ENCODE measurements at regions not wholly inside any gene's neighbourhood (a gene's known extent, or its start where the extent isn't known, plus 50 kb on each side); places are given as distances from the start of the nearest gene placed in this dataset.

DNA sequence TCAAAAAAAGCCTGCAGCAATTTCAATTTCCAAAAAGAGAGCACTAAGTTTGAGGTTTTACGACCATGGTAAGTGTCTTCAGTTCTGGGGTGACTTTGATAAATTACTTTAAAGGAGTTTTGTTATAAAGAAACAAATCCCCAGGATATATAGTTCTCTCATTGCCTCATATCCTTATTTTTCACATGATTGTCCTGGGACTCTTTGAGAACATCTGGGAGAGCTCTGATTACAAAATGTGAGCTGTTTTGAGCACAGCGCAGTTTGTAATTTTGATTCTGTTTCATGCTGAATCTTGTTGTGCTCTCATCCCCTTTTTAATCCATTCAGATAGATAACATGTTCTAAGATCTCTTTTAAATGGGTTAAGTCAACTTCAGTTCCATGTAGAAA lies 67.7 kb upstream of the DCN start:
- Histone ChIP-seq H3K4me3 (ENCODE audit: low read depth in 1 of 3, low read length in 3 of 3) (no peak overlapping the region), H3K4me1 (ENCODE audit: control insufficient read depth in 4 of 4, insufficient read depth in 4 of 4, low read length in 3 of 4) (no peaks in the 10 kb centered on the region), H3K9ac (ENCODE audit: low read depth in 1 of 2, low read length in 2 of 2) (no peak overlapping the region), H3K27me3 (ENCODE audit: control insufficient read depth in 4 of 4, insufficient read depth in 4 of 4, low read length in 3 of 4) (no peaks in the 10 kb centered on the region), H3K27ac (ENCODE audit: low read depth in 1 of 2, low read length in 2 of 2) (no peak overlapping the region), H3K9me3 (ENCODE audit: control insufficient read depth in 4 of 4, low read length in 3 of 4) (no peaks in the 10 kb centered on the region), H3K36me3 (ENCODE audit: control insufficient read depth in 4 of 4, insufficient read depth in 3 of 4, low read depth in 1 of 4, low read length in 3 of 4) (no peaks in the 10 kb centered on the region)
- DNase-seq (ENCODE audit: low spot score), result no peak
- no peak for TF ChIP-seq RXRA (IDR thresholded peaks at IDR 0.05)
- TF ChIP-seq EGR1 (IDR thresholded peaks at IDR 0.05; ENCODE audit: low read depth in 2 of 2), result no peak
- TF ChIP-seq, protein P1, sequence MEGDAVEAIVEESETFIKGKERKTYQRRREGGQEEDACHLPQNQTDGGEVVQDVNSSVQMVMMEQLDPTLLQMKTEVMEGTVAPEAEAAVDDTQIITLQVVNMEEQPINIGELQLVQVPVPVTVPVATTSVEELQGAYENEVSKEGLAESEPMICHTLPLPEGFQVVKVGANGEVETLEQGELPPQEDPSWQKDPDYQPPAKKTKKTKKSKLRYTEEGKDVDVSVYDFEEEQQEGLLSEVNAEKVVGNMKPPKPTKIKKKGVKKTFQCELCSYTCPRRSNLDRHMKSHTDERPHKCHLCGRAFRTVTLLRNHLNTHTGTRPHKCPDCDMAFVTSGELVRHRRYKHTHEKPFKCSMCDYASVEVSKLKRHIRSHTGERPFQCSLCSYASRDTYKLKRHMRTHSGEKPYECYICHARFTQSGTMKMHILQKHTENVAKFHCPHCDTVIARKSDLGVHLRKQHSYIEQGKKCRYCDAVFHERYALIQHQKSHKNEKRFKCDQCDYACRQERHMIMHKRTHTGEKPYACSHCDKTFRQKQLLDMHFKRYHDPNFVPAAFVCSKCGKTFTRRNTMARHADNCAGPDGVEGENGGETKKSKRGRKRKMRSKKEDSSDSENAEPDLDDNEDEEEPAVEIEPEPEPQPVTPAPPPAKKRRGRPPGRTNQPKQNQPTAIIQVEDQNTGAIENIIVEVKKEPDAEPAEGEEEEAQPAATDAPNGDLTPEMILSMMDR (IDR thresholded peaks at IDR 0.05; ENCODE audit: low read depth, low read length, missing input control), result no peak
- TF ChIP-seq SP1 (IDR thresholded peaks at IDR 0.05), result no peak
- no peak for TF ChIP-seq FOXA2 (IDR thresholded peaks at IDR 0.05)
- TF ChIP-seq NR2F2 (IDR thresholded peaks at IDR 0.05), result no peak
- 72% methylated on average over 2 of the region's 2 CpGs for WGBS

DNA sequence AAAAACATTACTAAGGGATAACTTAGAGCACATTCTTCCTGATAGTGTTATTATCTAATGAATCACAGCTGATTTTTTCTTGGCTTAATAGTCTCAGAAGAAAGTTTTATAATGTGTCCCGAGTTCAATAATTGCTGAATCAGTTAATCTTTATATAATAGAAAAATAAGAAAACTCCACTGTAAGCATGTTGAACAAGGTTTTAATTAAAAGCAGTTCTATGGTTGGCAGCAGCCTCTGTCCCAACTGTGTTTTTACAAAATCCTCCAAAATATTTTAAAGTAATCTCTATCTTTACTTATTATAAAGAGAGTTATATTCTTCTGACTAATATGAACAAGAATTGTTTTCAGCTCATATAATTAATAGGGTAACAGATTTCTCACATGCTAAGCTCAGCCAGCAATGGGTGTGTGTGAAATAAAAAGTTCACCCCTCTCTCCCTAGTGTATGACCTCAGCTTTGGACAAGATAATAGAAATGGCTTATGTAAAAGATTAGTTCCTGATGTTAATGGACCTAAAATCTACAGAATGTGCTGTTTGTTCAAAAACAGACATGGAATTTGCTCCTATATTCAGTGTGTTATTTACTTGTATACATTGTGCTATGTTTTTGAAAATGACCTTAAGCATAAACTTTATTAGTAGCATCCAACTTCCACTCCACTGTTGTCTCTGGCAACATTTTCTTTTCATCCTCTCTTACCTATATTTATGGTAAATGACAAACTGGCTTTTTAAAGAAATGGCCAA lies 67.1 kb upstream of the DCN start:
- H3K9me3 ChIP-seq (ENCODE audit: control insufficient read depth in 4 of 4, low read length in 3 of 4), result no peaks in the 10 kb centered on the region
- no peak overlapping the region for H3K4me3 ChIP-seq (ENCODE audit: low read depth in 1 of 3, low read length in 3 of 3)
- no peaks in the 10 kb centered on the region for H3K4me1 ChIP-seq (ENCODE audit: control insufficient read depth in 4 of 4, insufficient read depth in 4 of 4, low read length in 3 of 4)
- TF ChIP-seq GABPA (IDR thresholded peaks at IDR 0.05 in 1 of 2, conservative IDR thresholded peaks at IDR 0.05 in 1 of 2) (no peak), JUND (IDR thresholded peaks at IDR 0.05) (no peak), SP1 (IDR thresholded peaks at IDR 0.05) (no peak), TAF1 (conservative IDR thresholded peaks at IDR 0.05) (no peak), YY1 (IDR thresholded peaks at IDR 0.05) (no peak), EGR1 (IDR thresholded peaks at IDR 0.05; ENCODE audit: low read depth in 2 of 2) (no peak), FOXA1 (IDR thresholded peaks at IDR 0.05) (no peak), FOXA2 (IDR thresholded peaks at IDR 0.05) (no peak), HNF4G (IDR thresholded peaks at IDR 0.05) (no peak), NR2F2 (IDR thresholded peaks at IDR 0.05) (no peak)
- TF ChIP-seq, protein P2, sequence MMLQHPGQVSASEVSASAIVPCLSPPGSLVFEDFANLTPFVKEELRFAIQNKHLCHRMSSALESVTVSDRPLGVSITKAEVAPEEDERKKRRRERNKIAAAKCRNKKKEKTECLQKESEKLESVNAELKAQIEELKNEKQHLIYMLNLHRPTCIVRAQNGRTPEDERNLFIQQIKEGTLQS (IDR thresholded peaks at IDR 0.05), result no peak
- H3K27me3 ChIP-seq (ENCODE audit: control insufficient read depth in 4 of 4, insufficient read depth in 4 of 4, low read length in 3 of 4), result no peaks in the 10 kb centered on the region
- no peak overlapping the region for H3K27ac ChIP-seq (ENCODE audit: low read depth in 1 of 2, low read length in 2 of 2)
- no peak overlapping the region for H3K9ac ChIP-seq (ENCODE audit: low read depth in 1 of 2, low read length in 2 of 2)
- WGBS, result 38% methylated on average over 1 of the region's 1 CpG
- H3K36me3 ChIP-seq (ENCODE audit: control insufficient read depth in 4 of 4, insufficient read depth in 3 of 4, low read depth in 1 of 4, low read length in 3 of 4), result no peaks in the 10 kb centered on the region
- DNase-seq (ENCODE audit: low spot score), result no peak

DNA sequence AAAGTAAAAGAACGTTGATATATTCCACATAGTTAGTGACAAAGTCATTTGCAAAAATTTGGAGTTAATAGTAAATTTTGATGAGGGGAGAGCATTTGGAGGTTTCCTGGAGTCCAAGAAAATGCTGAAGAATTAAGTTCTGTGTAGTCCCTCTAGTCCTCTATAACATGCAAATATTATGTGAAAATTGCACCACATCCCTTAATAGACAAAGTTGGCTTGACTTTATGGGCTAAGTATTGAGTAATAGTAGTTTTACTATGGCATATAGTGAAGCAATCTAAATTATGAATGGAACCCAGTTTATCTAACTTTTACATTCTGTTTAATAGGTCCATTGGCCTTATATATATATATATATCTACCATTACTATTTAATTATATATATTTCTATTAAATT lies 66.4 kb upstream of the DCN start:
- Histone ChIP-seq H3K27ac (ENCODE audit: low read depth in 1 of 2, low read length in 2 of 2) (no peak overlapping the region), H3K9me3 (ENCODE audit: control insufficient read depth in 4 of 4, low read length in 3 of 4) (no peaks in the 10 kb centered on the region), H3K27me3 (ENCODE audit: control insufficient read depth in 4 of 4, insufficient read depth in 4 of 4, low read length in 3 of 4) (no peaks in the 10 kb centered on the region), H3K9ac (ENCODE audit: low read depth in 1 of 2, low read length in 2 of 2) (no peak overlapping the region), H3K4me1 (ENCODE audit: control insufficient read depth in 4 of 4, insufficient read depth in 4 of 4, low read length in 3 of 4) (no peaks in the 10 kb centered on the region), H3K36me3 (ENCODE audit: control insufficient read depth in 4 of 4, insufficient read depth in 3 of 4, low read depth in 1 of 4, low read length in 3 of 4) (no peaks in the 10 kb centered on the region), H3K4me3 (ENCODE audit: low read depth in 1 of 3, low read length in 3 of 3) (no peak overlapping the region)
- TF ChIP-seq, protein P3, sequence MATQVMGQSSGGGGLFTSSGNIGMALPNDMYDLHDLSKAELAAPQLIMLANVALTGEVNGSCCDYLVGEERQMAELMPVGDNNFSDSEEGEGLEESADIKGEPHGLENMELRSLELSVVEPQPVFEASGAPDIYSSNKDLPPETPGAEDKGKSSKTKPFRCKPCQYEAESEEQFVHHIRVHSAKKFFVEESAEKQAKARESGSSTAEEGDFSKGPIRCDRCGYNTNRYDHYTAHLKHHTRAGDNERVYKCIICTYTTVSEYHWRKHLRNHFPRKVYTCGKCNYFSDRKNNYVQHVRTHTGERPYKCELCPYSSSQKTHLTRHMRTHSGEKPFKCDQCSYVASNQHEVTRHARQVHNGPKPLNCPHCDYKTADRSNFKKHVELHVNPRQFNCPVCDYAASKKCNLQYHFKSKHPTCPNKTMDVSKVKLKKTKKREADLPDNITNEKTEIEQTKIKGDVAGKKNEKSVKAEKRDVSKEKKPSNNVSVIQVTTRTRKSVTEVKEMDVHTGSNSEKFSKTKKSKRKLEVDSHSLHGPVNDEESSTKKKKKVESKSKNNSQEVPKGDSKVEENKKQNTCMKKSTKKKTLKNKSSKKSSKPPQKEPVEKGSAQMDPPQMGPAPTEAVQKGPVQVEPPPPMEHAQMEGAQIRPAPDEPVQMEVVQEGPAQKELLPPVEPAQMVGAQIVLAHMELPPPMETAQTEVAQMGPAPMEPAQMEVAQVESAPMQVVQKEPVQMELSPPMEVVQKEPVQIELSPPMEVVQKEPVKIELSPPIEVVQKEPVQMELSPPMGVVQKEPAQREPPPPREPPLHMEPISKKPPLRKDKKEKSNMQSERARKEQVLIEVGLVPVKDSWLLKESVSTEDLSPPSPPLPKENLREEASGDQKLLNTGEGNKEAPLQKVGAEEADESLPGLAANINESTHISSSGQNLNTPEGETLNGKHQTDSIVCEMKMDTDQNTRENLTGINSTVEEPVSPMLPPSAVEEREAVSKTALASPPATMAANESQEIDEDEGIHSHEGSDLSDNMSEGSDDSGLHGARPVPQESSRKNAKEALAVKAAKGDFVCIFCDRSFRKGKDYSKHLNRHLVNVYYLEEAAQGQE (IDR thresholded peaks at IDR 0.05), result no peak
- TF ChIP-seq, protein P4, sequence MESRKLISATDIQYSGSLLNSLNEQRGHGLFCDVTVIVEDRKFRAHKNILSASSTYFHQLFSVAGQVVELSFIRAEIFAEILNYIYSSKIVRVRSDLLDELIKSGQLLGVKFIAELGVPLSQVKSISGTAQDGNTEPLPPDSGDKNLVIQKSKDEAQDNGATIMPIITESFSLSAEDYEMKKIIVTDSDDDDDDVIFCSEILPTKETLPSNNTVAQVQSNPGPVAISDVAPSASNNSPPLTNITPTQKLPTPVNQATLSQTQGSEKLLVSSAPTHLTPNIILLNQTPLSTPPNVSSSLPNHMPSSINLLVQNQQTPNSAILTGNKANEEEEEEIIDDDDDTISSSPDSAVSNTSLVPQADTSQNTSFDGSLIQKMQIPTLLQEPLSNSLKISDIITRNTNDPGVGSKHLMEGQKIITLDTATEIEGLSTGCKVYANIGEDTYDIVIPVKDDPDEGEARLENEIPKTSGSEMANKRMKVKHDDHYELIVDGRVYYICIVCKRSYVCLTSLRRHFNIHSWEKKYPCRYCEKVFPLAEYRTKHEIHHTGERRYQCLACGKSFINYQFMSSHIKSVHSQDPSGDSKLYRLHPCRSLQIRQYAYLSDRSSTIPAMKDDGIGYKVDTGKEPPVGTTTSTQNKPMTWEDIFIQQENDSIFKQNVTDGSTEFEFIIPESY (IDR thresholded peaks at IDR 0.05), result no peak
- TF ChIP-seq HNF4G (IDR thresholded peaks at IDR 0.05) (no peak), TAF1 (conservative IDR thresholded peaks at IDR 0.05) (no peak), YY1 (IDR thresholded peaks at IDR 0.05) (no peak), HNF4A (conservative IDR thresholded peaks at IDR 0.05) (no peak), RAD21 (IDR thresholded peaks at IDR 0.05) (no peak), EGR1 (IDR thresholded peaks at IDR 0.05; ENCODE audit: low read depth in 2 of 2) (no peak), SP1 (IDR thresholded peaks at IDR 0.05) (no peak), RXRA (IDR thresholded peaks at IDR 0.05) (no peak)
- TF ChIP-seq, protein P5, sequence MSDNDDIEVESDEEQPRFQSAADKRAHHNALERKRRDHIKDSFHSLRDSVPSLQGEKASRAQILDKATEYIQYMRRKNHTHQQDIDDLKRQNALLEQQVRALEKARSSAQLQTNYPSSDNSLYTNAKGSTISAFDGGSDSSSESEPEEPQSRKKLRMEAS (IDR thresholded peaks at IDR 0.05), result no peak
- no peak for DNase-seq (ENCODE audit: low spot score)
- 57% methylated on average over 1 of the region's 1 CpG for WGBS

Data from liver (tissue), 8 donors.